ENCODE measurements at regions not wholly inside any gene's neighbourhood (a gene's known extent, or its start where the extent isn't known, plus 50 kb on each side); places are given as distances from the start of the nearest gene placed in this dataset.

DNA sequence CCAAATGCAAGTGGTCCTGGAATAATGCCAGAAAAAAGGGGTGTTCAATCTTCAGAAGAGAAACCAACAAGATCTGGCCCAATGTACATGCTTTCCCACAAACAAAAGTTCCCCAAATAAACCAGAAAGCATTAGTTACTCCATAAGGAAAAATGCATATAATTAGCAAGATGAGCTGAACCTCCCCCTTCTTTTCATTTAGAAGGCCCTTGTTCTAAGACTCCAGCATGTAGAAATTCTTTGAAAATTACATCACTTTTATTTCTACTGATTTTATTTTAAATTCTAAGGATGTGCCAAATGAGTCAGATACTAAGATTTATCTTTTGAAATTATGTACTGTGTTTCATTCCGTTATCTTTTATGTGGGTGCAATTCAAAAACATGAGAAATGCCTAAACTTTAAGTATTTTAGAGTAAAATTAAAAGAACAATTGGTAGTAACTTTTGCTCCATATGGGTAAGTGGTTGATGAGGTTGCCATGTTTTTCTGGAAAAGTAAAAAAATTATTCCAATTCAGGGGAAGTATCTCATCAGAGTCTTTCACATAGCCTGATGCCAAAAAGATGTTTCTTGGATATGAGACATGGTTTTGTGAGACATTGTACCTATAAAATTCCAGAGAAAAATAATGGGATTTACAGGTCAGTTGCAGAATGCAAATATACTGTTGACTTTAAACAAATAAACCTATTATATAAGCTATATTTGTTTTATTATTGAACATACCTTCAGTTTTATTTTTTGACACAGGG, 106.5 kb upstream of the CCDC112 start:
- no peak for TF ChIP-seq USF1 (IDR thresholded peaks at IDR 0.05)
- no peak for TF ChIP-seq NFIC (IDR thresholded peaks at IDR 0.05)
- no peak for TF ChIP-seq EGR1 (IDR thresholded peaks at IDR 0.05)
- no peak for TF ChIP-seq TEAD4 (IDR thresholded peaks at IDR 0.05)
- TF ChIP-seq EP300 (IDR thresholded peaks at IDR 0.05; ENCODE audit: borderline replicate concordance), result no peak
- no peak for TF ChIP-seq REST (IDR thresholded peaks at IDR 0.05; ENCODE audit: low read depth)
- no peak for TF ChIP-seq TAF1 (IDR thresholded peaks at IDR 0.05; ENCODE audit: low read depth)
- TF ChIP-seq RAD21 (IDR thresholded peaks at IDR 0.05; ENCODE audit: low read depth), result no peak
- no peak for TF ChIP-seq YY1 (IDR thresholded peaks at IDR 0.05; ENCODE audit: low read depth)
- TF ChIP-seq CEBPB (IDR thresholded peaks at IDR 0.05), result no peak
- no peak for TF ChIP-seq MAX (IDR thresholded peaks at IDR 0.05)
- TF ChIP-seq CREB1 (IDR thresholded peaks at IDR 0.05; ENCODE audit: low read depth), result no peak
- no peak for TF ChIP-seq FOXM1 (IDR thresholded peaks at IDR 0.05; ENCODE audit: borderline replicate concordance, low read depth)
- TF ChIP-seq ZBTB7A (IDR thresholded peaks at IDR 0.05; ENCODE audit: low read depth), result no peak
- no peak for TF ChIP-seq TCF12 (IDR thresholded peaks at IDR 0.05; ENCODE audit: low read depth)

DNA sequence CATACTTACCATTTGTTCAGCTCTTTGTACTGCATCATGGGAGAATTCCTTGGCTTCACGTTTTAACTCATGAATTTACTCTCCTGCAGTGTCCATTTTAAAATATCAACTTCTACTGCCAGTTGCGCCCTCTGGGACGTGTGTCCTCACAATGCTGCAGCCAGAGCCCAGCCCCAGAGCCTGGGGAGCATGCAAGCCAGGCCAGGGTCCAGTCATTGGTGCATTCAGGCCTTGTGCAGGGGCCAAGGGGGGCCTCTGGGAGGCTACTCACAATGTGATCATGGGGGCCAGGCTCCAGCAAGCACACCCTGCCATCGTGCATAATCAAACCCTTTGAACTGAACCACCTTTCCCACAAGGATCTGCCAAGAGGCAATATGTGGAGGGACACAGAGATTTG, 105.6 kb upstream of the CCDC112 start:
- TF ChIP-seq ZBTB7A (IDR thresholded peaks at IDR 0.05; ENCODE audit: low read depth) (no peak), NFIC (IDR thresholded peaks at IDR 0.05) (no peak), TEAD4 (IDR thresholded peaks at IDR 0.05) (no peak), MAX (IDR thresholded peaks at IDR 0.05) (no peak), EP300 (IDR thresholded peaks at IDR 0.05; ENCODE audit: borderline replicate concordance) (no peak), YY1 (IDR thresholded peaks at IDR 0.05; ENCODE audit: low read depth) (no peak), TAF1 (IDR thresholded peaks at IDR 0.05; ENCODE audit: low read depth) (no peak), RAD21 (IDR thresholded peaks at IDR 0.05; ENCODE audit: low read depth) (no peak), CREB1 (IDR thresholded peaks at IDR 0.05; ENCODE audit: low read depth) (no peak), CEBPB (IDR thresholded peaks at IDR 0.05) (no peak), FOXM1 (IDR thresholded peaks at IDR 0.05; ENCODE audit: borderline replicate concordance, low read depth) (no peak), REST (IDR thresholded peaks at IDR 0.05; ENCODE audit: low read depth) (no peak), USF1 (IDR thresholded peaks at IDR 0.05) (no peak)

- TF ChIP-seq FOXM1 (IDR thresholded peaks at IDR 0.05; ENCODE audit: borderline replicate concordance, low read depth) (no peak), TCF12 (IDR thresholded peaks at IDR 0.05; ENCODE audit: low read depth) (no peak), YY1 (IDR thresholded peaks at IDR 0.05; ENCODE audit: low read depth) (no peak), CREB1 (IDR thresholded peaks at IDR 0.05; ENCODE audit: low read depth) (no peak), USF1 (IDR thresholded peaks at IDR 0.05) (no peak), RAD21 (IDR thresholded peaks at IDR 0.05; ENCODE audit: low read depth) (no peak), ZBTB7A (IDR thresholded peaks at IDR 0.05; ENCODE audit: low read depth) (no peak), MAX (IDR thresholded peaks at IDR 0.05) (no peak), REST (IDR thresholded peaks at IDR 0.05; ENCODE audit: low read depth) (no peak), EP300 (IDR thresholded peaks at IDR 0.05; ENCODE audit: borderline replicate concordance) (no peak), NFIC (IDR thresholded peaks at IDR 0.05) (no peak), TAF1 (IDR thresholded peaks at IDR 0.05; ENCODE audit: low read depth) (no peak), CEBPB (IDR thresholded peaks at IDR 0.05) (no peak), EGR1 (IDR thresholded peaks at IDR 0.05) (no peak), TEAD4 (IDR thresholded peaks at IDR 0.05) (no peak)
These were observed 102.3 kb upstream of the CCDC112 start for GRCh38 chr5:115398719-115399118.

Data from Ishikawa (cell line).